ENCODE measurements at regions not wholly inside any gene's neighbourhood (a gene's known extent, or its start where the extent isn't known, plus 50 kb on each side); places are given as distances from the start of the nearest gene placed in this dataset.
A peak's percentile ranks its signal among the peaks of the same experiment; 100 is the strongest.
"Not testable (repeated sequence)": the region's sequence is repeated elsewhere in the genome, so short reads cannot be mapped to it uniquely, and the experiment has no call there.

DNA sequence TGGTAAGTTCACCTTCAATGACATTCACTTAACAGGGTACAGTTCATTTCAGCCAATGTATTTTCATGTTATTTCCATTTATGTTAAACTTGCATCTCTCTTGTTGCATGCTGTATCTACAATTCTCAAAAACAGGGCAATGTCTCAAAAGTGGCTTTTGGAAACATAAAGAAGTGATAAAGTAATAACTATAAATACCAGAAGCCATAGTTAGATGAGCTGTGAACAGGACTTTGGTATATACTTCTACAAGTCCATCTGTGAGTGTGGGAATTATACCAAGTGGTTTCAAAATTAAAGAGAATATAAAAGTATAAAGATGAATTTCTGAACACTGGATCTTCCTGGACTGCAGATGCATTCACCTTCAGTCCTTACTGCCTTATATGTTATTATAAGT lies 585.4 kb upstream of the PBX1 start:
- H3K4me3 ChIP-seq (ENCODE audit: control insufficient read depth, low read depth, low read length): no peak overlapping the region
- DNase-seq (ENCODE audit: low read depth): no peak
- TF ChIP-seq, protein P1, sequence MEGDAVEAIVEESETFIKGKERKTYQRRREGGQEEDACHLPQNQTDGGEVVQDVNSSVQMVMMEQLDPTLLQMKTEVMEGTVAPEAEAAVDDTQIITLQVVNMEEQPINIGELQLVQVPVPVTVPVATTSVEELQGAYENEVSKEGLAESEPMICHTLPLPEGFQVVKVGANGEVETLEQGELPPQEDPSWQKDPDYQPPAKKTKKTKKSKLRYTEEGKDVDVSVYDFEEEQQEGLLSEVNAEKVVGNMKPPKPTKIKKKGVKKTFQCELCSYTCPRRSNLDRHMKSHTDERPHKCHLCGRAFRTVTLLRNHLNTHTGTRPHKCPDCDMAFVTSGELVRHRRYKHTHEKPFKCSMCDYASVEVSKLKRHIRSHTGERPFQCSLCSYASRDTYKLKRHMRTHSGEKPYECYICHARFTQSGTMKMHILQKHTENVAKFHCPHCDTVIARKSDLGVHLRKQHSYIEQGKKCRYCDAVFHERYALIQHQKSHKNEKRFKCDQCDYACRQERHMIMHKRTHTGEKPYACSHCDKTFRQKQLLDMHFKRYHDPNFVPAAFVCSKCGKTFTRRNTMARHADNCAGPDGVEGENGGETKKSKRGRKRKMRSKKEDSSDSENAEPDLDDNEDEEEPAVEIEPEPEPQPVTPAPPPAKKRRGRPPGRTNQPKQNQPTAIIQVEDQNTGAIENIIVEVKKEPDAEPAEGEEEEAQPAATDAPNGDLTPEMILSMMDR (conservative IDR thresholded peaks at IDR 0.05; ENCODE audit: control insufficient read depth, insufficient read depth, low read depth, low read length): no peak

DNA sequence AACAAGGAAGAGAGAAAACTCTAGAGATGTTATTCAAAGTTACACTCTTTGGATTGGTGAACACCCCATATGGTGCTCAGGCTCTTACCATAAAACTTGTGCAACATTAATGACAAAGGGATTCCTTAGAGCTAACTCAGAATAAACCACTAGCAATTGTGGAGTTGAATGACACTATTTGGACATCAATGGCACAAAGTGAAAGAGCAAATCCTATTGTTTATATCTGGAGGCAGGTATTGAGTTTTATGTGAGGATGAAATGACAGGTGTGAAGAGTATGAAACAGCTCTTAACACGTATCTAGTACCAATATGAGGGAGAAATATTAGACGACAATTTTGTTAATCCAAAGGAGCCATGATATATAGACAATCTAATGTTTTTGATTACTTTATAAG lies 584.9 kb upstream of the PBX1 start:
- no peak overlapping the region for H3K4me3 ChIP-seq (ENCODE audit: control insufficient read depth, low read depth, low read length)
- TF ChIP-seq, protein P1 (conservative IDR thresholded peaks at IDR 0.05; ENCODE audit: control insufficient read depth, insufficient read depth, low read depth, low read length): no peak
- DNase-seq (ENCODE audit: low read depth): peak; percentile 11

DNA sequence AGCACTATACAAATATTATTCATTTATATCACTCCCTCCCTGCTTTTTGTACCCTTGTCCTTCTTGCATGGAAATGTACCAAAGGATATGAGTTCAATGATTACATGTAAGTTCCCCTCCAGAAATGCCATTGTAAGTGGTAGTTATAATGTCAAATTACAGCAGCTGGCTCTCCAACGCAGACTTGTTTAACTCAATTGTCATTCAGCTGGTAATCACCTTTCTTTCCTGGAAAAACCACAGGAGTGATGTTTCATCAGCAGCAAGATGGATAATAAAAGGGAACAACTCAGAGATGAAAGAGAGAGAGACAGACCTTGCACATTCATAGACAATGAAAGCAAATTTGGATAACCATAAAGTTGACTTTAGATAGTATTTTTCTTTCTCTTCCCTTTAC lies 578.6 kb upstream of the PBX1 start:
- TF ChIP-seq, protein P1 (conservative IDR thresholded peaks at IDR 0.05; ENCODE audit: control insufficient read depth, insufficient read depth, low read depth, low read length): no peak

DNA sequence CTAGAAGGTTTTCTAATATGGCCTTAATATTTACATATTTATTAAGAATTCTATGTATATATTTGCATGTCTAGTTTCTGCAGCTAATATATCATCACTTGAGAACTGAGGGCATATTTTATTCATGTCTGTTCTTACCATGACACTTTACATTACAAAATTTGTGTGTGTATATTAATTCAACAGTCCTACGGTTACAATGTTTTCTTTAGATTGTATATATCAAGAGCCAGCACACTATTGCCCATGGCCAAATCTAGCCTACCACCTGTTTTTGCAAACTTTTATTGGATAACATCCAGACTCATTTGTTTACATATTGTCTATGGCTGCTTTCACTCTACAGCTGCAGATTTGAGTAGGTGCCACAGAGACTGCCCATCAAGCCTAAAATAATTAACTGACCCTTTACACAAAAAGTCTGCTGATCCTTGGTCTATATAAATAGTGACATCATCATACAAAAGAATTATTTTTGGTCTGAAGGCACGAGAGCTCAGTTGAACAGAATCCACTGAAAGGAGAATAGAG lies 577.4 kb upstream of the PBX1 start:
- DNase-seq (ENCODE audit: low read depth): no peak
- no peak overlapping the region for H3K4me3 ChIP-seq (ENCODE audit: control insufficient read depth, low read depth, low read length)
- TF ChIP-seq, protein P1 (conservative IDR thresholded peaks at IDR 0.05; ENCODE audit: control insufficient read depth, insufficient read depth, low read depth, low read length): no peak

More for the DNA sequence above, 578.6 kb upstream of the PBX1 start:
- DNase-seq (ENCODE audit: low read depth): no peak
- H3K4me3 ChIP-seq (ENCODE audit: control insufficient read depth, low read depth, low read length): no peak overlapping the region

DNA sequence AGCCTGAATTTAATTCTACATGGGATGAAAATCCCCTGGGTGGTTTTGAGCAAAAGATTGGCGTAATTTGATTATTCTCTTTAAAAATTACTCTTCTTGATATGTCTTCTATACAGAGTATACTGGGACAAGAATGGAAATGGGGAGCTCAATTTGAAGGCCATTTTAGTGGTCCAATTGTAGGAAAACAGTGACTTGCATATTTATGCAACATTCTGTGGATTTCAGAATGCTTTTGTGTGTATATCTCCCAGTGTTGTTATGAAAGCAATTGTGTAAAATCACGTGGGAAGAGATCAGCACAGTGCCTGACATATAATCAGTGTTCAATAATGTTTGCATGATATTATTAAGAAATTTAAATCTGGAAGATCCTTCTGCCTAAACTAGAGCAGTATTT lies 575.9 kb upstream of the PBX1 start:
- no peak for DNase-seq (ENCODE audit: low read depth)
- H3K4me3 ChIP-seq (ENCODE audit: control insufficient read depth, low read depth, low read length): no peak overlapping the region
- TF ChIP-seq, protein P1 (conservative IDR thresholded peaks at IDR 0.05; ENCODE audit: control insufficient read depth, insufficient read depth, low read depth, low read length): no peak

DNA sequence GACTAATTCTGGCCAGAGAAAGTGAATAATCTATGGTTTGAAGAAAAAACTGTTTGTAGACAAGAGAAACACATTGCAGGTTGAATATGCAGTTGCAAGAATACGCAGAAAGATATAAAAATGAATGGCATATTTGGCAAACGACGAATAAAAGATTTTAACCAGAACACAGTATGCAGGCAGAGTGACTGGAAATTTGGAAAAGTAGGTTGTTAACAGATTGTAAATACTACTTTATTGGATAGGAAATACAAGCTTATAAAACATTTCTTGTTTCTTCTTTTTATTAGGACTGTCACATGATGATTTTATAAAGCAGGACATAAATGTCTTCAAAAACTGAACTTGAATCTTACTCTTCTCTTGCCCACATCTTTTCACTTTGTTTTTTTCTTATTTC lies 573.3 kb upstream of the PBX1 start:
- TF ChIP-seq, protein P1 (conservative IDR thresholded peaks at IDR 0.05; ENCODE audit: control insufficient read depth, insufficient read depth, low read depth, low read length): no peak

DNA sequence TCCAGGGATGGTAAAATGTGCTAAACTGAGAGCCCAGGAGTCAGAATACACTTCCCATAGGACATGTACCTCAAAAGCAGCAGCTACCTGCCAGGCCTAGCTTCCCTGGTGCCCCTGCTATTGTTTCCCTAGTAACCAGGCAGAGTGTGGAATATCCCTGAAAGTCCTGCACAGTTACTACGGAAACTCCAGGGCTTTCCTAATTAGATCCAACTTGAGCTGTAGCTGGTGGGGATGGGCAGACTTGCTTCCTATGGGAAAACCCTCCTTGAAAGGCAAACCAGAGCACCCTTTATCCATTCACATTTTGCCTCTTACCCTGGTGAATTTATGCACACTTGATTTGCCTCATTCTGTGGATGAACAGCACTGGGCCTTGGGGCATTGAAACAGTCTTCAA lies 559.9 kb upstream of the PBX1 start:
- DNase-seq (ENCODE audit: low read depth): no peak
- no peak overlapping the region for H3K4me3 ChIP-seq (ENCODE audit: control insufficient read depth, low read depth, low read length)
- TF ChIP-seq, protein P1 (conservative IDR thresholded peaks at IDR 0.05; ENCODE audit: control insufficient read depth, insufficient read depth, low read depth, low read length): no peak

More for the DNA sequence above, 573.3 kb upstream of the PBX1 start:
- DNase-seq (ENCODE audit: low read depth): no peak
- no peak overlapping the region for H3K4me3 ChIP-seq (ENCODE audit: control insufficient read depth, low read depth, low read length)

DNA sequence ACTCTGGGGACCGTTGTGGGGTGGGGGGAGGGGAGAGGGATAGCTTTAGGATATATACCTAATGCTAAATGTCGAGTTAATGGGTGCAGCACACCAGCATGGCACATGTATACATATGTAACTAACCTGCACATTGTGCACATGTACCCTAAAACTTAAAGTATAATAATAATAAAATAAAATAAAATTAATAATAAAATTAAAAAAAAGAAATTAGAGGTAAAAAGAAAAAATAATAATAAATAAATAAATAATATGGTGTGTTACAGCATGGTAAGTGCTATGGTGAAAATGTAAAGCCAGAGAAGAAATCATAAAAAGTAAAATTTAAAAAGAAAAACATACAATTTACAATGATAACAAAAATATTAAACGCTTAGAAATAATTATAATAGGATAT lies 552.8 kb upstream of the PBX1 start:
- H3K4me3 ChIP-seq (ENCODE audit: control insufficient read depth, low read depth, low read length); DNase-seq (ENCODE audit: low read depth): not testable (repeated sequence)

Data from fibroblast of mammary gland (primary cell).